A549 (cell line): ENCODE measurements at regions not wholly inside any gene's neighbourhood (a gene's known extent, or its start where the extent isn't known, plus 50 kb on each side); places are given as distances from the start of the nearest gene placed in this dataset.

ENCODE experiments used
- CHD4 ChIP-seq: fragments of 200-600 bp; sonication (generic); IDR thresholded peaks from 2 replicates; pipeline ENCODE4 v1.6.1; 2016; ENCODE audit warnings: antibody characterized with exemption, mild to moderate bottlenecking, borderline replicate concordance
- FOXS1 ChIP-seq: fragments of 250-450 bp; sonication (Bioruptor Pico); IDR thresholded peaks from 2 replicates; pipeline ENCODE4 v1.5.0; 2020; ENCODE audit warnings: mild to moderate bottlenecking, moderate library complexity
- MAZ ChIP-seq: fragments of 150-350 bp; IDR thresholded peaks from 2 replicates; pipeline ENCODE4 v1.6.1; 2014; ENCODE audit warnings: antibody characterized with exemption, low read depth, low read length, borderline replicate concordance
- POLR2A ChIP-seq: IDR thresholded peaks from 2 replicates; pipeline ENCODE4 v1.6.1; 2012; ENCODE audit warnings: mild to moderate bottlenecking, low read length
- RFX5 ChIP-seq: fragments of 450-650 bp; IDR thresholded peaks from 2 replicates; pipeline ENCODE4 v1.7.1; 2014; ENCODE audit warnings: antibody characterized with exemption, mild to moderate bottlenecking, moderate library complexity
- RNF2 ChIP-seq: fragments of 200-600 bp; sonication (generic); IDR thresholded peaks from 2 replicates; pipeline ENCODE4 v1.6.1; 2016; ENCODE audit warnings: low read depth, mild to moderate bottlenecking, antibody characterized with exemption, moderate library complexity, borderline replicate concordance
- ZSCAN20 ChIP-seq: fragments of 250-450 bp; sonication (Bioruptor Pico); IDR thresholded peaks from 2 replicates; pipeline ENCODE4 v1.8.0; 2022; ENCODE audit warnings: mild to moderate bottlenecking, moderate library complexity
- TF ChIP-seq, protein P1 (sequence below): fragments of >200 bp; sonication (Bioruptor Twin); formaldehyde crosslinking; IDR thresholded peaks from 3 replicates; pipeline ENCODE4 v1.6.1; 2016
- TF ChIP-seq, protein P2 (sequence below): IDR thresholded peaks from 2 replicates; pipeline ENCODE4 v1.6.1; 2012
- TF ChIP-seq, protein P3 (sequence below): fragments of >200 bp; sonication (Bioruptor Twin); formaldehyde crosslinking; IDR thresholded peaks from 3 replicates; pipeline ENCODE4 v1.5.1; 2016
- TF ChIP-seq, protein P4 (sequence below): fragments of 450-650 bp; IDR thresholded peaks from 2 replicates; pipeline ENCODE4 v1.6.1; 2014; ENCODE audit warnings: antibody characterized with exemption
- TF ChIP-seq, protein P5 (sequence below): IDR thresholded peaks from 2 replicates; pipeline ENCODE4 v1.6.1; 2012; ENCODE audit warnings: low read depth, borderline replicate concordance

DNA sequence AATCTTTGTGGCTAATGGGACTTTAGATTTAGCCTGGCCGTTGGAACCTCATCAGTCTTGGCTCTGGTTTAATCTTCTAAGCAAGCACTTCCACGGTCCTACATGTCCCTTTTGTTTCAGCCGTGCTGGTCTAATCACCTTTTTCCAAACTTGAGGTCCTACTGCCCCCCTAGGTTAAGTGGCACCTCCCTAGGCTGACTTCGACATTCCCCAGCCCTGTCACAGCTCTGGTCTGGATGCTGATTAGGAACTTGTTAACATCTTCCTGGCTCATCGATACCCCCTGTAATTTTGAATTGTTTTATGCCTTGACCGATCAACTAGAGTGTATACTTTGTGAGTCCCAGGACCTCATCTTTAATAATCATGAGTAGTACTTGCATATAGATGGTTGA is 56.6 kb downstream of the OTOR start:
- TF ChIP-seq, protein P1, sequence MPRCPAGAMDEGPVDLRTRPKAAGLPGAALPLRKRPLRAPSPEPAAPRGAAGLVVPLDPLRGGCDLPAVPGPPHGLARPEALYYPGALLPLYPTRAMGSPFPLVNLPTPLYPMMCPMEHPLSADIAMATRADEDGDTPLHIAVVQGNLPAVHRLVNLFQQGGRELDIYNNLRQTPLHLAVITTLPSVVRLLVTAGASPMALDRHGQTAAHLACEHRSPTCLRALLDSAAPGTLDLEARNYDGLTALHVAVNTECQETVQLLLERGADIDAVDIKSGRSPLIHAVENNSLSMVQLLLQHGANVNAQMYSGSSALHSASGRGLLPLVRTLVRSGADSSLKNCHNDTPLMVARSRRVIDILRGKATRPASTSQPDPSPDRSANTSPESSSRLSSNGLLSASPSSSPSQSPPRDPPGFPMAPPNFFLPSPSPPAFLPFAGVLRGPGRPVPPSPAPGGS = no peak
- no peak for TF ChIP-seq POLR2A
- TF ChIP-seq, protein P2, sequence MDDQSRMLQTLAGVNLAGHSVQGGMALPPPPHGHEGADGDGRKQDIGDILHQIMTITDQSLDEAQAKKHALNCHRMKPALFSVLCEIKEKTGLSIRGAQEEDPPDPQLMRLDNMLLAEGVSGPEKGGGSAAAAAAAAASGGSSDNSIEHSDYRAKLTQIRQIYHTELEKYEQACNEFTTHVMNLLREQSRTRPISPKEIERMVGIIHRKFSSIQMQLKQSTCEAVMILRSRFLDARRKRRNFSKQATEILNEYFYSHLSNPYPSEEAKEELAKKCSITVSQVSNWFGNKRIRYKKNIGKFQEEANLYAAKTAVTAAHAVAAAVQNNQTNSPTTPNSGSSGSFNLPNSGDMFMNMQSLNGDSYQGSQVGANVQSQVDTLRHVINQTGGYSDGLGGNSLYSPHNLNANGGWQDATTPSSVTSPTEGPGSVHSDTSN = no peak
- TF ChIP-seq MAZ = no peak
- TF ChIP-seq, protein P3, sequence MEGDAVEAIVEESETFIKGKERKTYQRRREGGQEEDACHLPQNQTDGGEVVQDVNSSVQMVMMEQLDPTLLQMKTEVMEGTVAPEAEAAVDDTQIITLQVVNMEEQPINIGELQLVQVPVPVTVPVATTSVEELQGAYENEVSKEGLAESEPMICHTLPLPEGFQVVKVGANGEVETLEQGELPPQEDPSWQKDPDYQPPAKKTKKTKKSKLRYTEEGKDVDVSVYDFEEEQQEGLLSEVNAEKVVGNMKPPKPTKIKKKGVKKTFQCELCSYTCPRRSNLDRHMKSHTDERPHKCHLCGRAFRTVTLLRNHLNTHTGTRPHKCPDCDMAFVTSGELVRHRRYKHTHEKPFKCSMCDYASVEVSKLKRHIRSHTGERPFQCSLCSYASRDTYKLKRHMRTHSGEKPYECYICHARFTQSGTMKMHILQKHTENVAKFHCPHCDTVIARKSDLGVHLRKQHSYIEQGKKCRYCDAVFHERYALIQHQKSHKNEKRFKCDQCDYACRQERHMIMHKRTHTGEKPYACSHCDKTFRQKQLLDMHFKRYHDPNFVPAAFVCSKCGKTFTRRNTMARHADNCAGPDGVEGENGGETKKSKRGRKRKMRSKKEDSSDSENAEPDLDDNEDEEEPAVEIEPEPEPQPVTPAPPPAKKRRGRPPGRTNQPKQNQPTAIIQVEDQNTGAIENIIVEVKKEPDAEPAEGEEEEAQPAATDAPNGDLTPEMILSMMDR = no peak
- TF ChIP-seq, protein P4, sequence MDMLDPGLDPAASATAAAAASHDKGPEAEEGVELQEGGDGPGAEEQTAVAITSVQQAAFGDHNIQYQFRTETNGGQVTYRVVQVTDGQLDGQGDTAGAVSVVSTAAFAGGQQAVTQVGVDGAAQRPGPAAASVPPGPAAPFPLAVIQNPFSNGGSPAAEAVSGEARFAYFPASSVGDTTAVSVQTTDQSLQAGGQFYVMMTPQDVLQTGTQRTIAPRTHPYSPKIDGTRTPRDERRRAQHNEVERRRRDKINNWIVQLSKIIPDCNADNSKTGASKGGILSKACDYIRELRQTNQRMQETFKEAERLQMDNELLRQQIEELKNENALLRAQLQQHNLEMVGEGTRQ = no peak
- no peak for TF ChIP-seq CHD4
- TF ChIP-seq, protein P5, sequence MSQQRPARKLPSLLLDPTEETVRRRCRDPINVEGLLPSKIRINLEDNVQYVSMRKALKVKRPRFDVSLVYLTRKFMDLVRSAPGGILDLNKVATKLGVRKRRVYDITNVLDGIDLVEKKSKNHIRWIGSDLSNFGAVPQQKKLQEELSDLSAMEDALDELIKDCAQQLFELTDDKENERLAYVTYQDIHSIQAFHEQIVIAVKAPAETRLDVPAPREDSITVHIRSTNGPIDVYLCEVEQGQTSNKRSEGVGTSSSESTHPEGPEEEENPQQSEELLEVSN = no peak
- no peak for TF ChIP-seq FOXS1
- TF ChIP-seq RNF2 = no peak
- no peak for TF ChIP-seq RFX5
- TF ChIP-seq ZSCAN20 = no peak
